Hematopoietic multipotent progenitor cell treated with erythropoietin and hydrocortisone succinate and interleukin-3 and kit ligand, for 17 days (in vitro differentiated cells): ENCODE measurements at regions not wholly inside any gene's neighbourhood (a gene's known extent, or its start where the extent isn't known, plus 50 kb on each side); places are given as distances from the start of the nearest gene placed in this dataset.

Experiments used
- DNase-seq: peaks from one replicate; pipeline ENCODE4 v3.0.0-alpha.2; 2015; ENCODE audit warnings: low spot score

GRCh38 chr21:21730512-21730911, 732.3 kb downstream of the NCAM2 start:
- DNase-seq, result no peak

- no peak for DNase-seq
Measured at GRCh38 chr21:21731626-21732025, 733.4 kb downstream of the NCAM2 start.

- no peak for DNase-seq
Measured at GRCh38 chr21:21734088-21734487, 735.9 kb downstream of the NCAM2 start.

- DNase-seq, result no peak
Measured at GRCh38 chr21:21737186-21737585, 739.0 kb downstream of the NCAM2 start.

- DNase-seq, result no peak
Measured at GRCh38 chr21:21740207-21740606, 742.0 kb downstream of the NCAM2 start.

- DNase-seq, result no peak
Measured at GRCh38 chr21:21750124-21750825, 752.1 kb downstream of the NCAM2 start.

GRCh38 chr21:21751286-21751685, 753.1 kb downstream of the NCAM2 start:
- DNase-seq, result no peak

GRCh38 chr21:21762855-21763254, 764.6 kb downstream of the NCAM2 start:
- DNase-seq, result no peak

- DNase-seq, result no peak
Measured at GRCh38 chr21:21764281-21764680, 766.1 kb downstream of the NCAM2 start.

GRCh38 chr21:21767276-21767675, 769.1 kb downstream of the NCAM2 start:
- DNase-seq, result no peak

- DNase-seq, result no peak
Measured at GRCh38 chr21:21788591-21788990, 790.4 kb downstream of the NCAM2 start.

GRCh38 chr21:21801921-21802320, 803.7 kb downstream of the NCAM2 start:
- no peak for DNase-seq

- no peak for DNase-seq
Measured at GRCh38 chr21:21806711-21807597, 808.7 kb downstream of the NCAM2 start.

GRCh38 chr21:21807598-21807903, 809.3 kb downstream of the NCAM2 start:
- DNase-seq, result no peak

- DNase-seq, result no peak
Measured at GRCh38 chr21:21813289-21813688, 815.1 kb downstream of the NCAM2 start.

GRCh38 chr21:21813934-21814333, 815.7 kb downstream of the NCAM2 start:
- DNase-seq, result no peak

- DNase-seq, result no peak
Measured at GRCh38 chr21:21816778-21817177, 818.6 kb downstream of the NCAM2 start.

GRCh38 chr21:21818898-21819297, 820.7 kb downstream of the NCAM2 start:
- no peak for DNase-seq

- no peak for DNase-seq
Measured at GRCh38 chr21:21828130-21828529, 829.9 kb downstream of the NCAM2 start.

- DNase-seq, result no peak
Measured at GRCh38 chr21:21831036-21831435, 832.8 kb downstream of the NCAM2 start.

GRCh38 chr21:21845901-21846300, 847.7 kb downstream of the NCAM2 start:
- no peak for DNase-seq

- no peak for DNase-seq
Measured at GRCh38 chr21:21851205-21851604, 853.0 kb downstream of the NCAM2 start.

GRCh38 chr21:21851657-21852056, 853.4 kb downstream of the NCAM2 start:
- no peak for DNase-seq
